IPS DF 19.7 (cell line): ENCODE measurements at regions not wholly inside any gene's neighbourhood (a gene's known extent, or its start where the extent isn't known, plus 50 kb on each side); places are given as distances from the start of the nearest gene placed in this dataset.

ENCODE experiments used
- DNase-seq: peaks from one replicate; pipeline ENCODE4 v3.0.0-alpha.2; 2013; ENCODE audit warnings: low read depth, low spot score

DNA sequence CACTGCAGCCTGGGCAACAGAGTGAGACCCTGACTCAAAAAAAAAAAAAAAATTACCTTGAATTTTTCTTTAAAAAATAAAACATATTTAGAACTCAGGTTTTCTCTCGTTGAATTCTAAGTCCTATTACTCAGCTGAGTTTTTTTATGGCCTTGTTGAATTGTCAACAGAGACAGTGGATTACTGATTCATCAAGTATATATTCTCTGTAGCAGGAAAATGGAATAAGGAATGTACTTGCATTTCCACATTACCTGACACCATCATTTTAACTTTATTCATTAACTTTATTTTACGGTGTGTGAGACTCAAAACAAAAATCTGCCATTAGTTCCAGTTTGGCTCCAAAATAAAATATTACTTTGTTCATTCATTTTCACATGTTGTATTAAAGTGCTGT is 53.8 kb upstream of the APP start:
- DNase-seq, result no peak
